Esophagus squamous epithelium (tissue), 5 donors: ENCODE measurements at regions not wholly inside any gene's neighbourhood (a gene's known extent, or its start where the extent isn't known, plus 50 kb on each side); places are given as distances from the start of the nearest gene placed in this dataset.

ENCODE experiments used
- DNase-seq: peaks from one replicate; lab custom pipeline; 2025; lab: John Stamatoyannopoulos, UW
- H3K27ac ChIP-seq, 4 donors: fragments of 200-600 bp; sonication (generic); one replicate each; pipeline ENCODE4 v1.5.1; 2016 to 2019; ENCODE audit warnings: mild to moderate bottlenecking in 1 of 4
- H3K27me3 ChIP-seq, 4 donors: fragments of 200-600 bp; sonication (generic); 1 replicate in 3 of 4; 2 replicates in 1 of 4; pipeline versions ENCODE4 v1.5.1 to v1.6.0; 2017 to 2021; ENCODE audit warnings: antibody characterized with exemption in 1 of 4
- H3K36me3 ChIP-seq, 3 donors: fragments of 200-600 bp; sonication (generic); one replicate each; pipeline ENCODE4 v1.5.1; 2016 to 2019
- H3K4me1 ChIP-seq, 3 donors: fragments of 200-600 bp; sonication (generic); one replicate each; pipeline ENCODE4 v1.5.1; 2017 to 2019
- H3K4me3 ChIP-seq, 4 donors: fragments of 200-600 bp; sonication (generic); 1 replicate in 3 of 4; 2 replicates in 1 of 4; pipeline ENCODE4 v1.5.1; 2016 to 2019; ENCODE audit warnings: mild to moderate bottlenecking in 2 of 4, moderate library complexity in 1 of 4
- H3K9me3 ChIP-seq, 3 donors: fragments of 200-600 bp; sonication (generic); one replicate each; pipeline ENCODE4 v1.5.1; 2016 to 2019
- CTCF ChIP-seq, 6 experiments: fragments of 450-650 bp in 4 of 6; fragments of 200-600 bp in 2 of 6; sonication (generic) in 2 of 6; IDR thresholded peaks; one replicate each; pipeline ENCODE4 v1.5.1; 2016 to 2019; ENCODE audit warnings: antibody characterized with exemption in 6 of 6, mild to moderate bottlenecking in 4 of 6, moderate library complexity in 4 of 6
- POLR2A ChIP-seq, 4 donors: fragments of 450-650 bp; IDR thresholded peaks; one replicate each; pipeline ENCODE4 v1.6.1; 2017; ENCODE audit warnings: antibody characterized with exemption in 4 of 4, mild to moderate bottlenecking in 4 of 4, moderate library complexity in 3 of 4
- WGBS, 2 donors: methylation state at CpG; one replicate each; pipeline ENCODE4 v1.1.5; 2018; 5-methylcytosine and 5-hydroxymethylcytosine counted together
- intact Hi-C: fragments of 100-400 bp; cut with DNase I; formaldehyde crosslinking; loops from one replicate; pipeline ENCODE4 v1.15.0; 2022
- donor health status: DM: yes; HTN: yes; CAD: no.

GRCh38 chr10:108562105-108562504 lies 1361.2 kb downstream of the XPNPEP1 start:
- Histone ChIP-seq H3K27ac (no peak overlapping the region), H3K27me3 (no peaks in the 10 kb centered on the region), H3K36me3 (no peaks in the 10 kb centered on the region), H3K4me3 (no peak overlapping the region), H3K4me1 (no peaks in the 10 kb centered on the region), H3K9me3 (peaks cover 0 to 7% (median 0%) of the 10 kb centered on the region in 3 donors)
- DNase-seq = no peak
- TF ChIP-seq POLR2A (IDR thresholded peaks at IDR 0.05) = no peak
- TF ChIP-seq CTCF (IDR thresholded peaks at IDR 0.05) = no peak
- intact Hi-C loops = no loop called here

GRCh38 chr10:108561649-108562048 lies 1361.7 kb downstream of the XPNPEP1 start:
- Histone ChIP-seq H3K27me3 (no peaks in the 10 kb centered on the region), H3K9me3 (peaks cover 0 to 4% (median 0%) of the 10 kb centered on the region in 3 donors), H3K36me3 (no peaks in the 10 kb centered on the region), H3K27ac (no peak overlapping the region), H3K4me1 (no peaks in the 10 kb centered on the region), H3K4me3 (no peak overlapping the region)
- no peak for DNase-seq
- 20% methylated on average over 1 of the region's 1 CpG; no CpG with 5 or more reads in 1 of the 2 donors for WGBS, 2 donors
- intact Hi-C loops = no loop called here
- TF ChIP-seq CTCF (IDR thresholded peaks at IDR 0.05) (no peak), POLR2A (IDR thresholded peaks at IDR 0.05) (no peak)

GRCh38 chr10:108560488-108560887 lies 1362.8 kb downstream of the XPNPEP1 start:
- H3K27me3 ChIP-seq = no peaks in the 10 kb centered on the region
- no peaks in the 10 kb centered on the region for H3K36me3 ChIP-seq
- no peaks in the 10 kb centered on the region for H3K4me1 ChIP-seq
- H3K4me3 ChIP-seq = no peak overlapping the region
- H3K27ac ChIP-seq = no peak overlapping the region
- TF ChIP-seq CTCF (IDR thresholded peaks at IDR 0.05) (no peak), POLR2A (IDR thresholded peaks at IDR 0.05) (no peak)
- intact Hi-C loops = no loop called here
- DNase-seq = no peak
- H3K9me3 ChIP-seq = no peaks in the 10 kb centered on the region

GRCh38 chr10:108556186-108556585 lies 1367.1 kb downstream of the XPNPEP1 start:
- TF ChIP-seq CTCF (IDR thresholded peaks at IDR 0.05) = no peak
- Histone ChIP-seq H3K9me3 (no peaks in the 10 kb centered on the region), H3K4me1 (no peaks in the 10 kb centered on the region), H3K36me3 (no peaks in the 10 kb centered on the region), H3K27ac (no peak overlapping the region), H3K4me3 (no peak overlapping the region), H3K27me3 (no peaks in the 10 kb centered on the region)
- intact Hi-C loops = no loop called here
- 48 to 70% methylated on average over 3 to 4 of the region's 4 CpGs for WGBS, 2 donors
- no peak for DNase-seq

- intact Hi-C loops = no loop called here
- TF ChIP-seq CTCF (IDR thresholded peaks at IDR 0.05) (no peak), POLR2A (IDR thresholded peaks at IDR 0.05) (no peak)
- H3K4me1 ChIP-seq = no peaks in the 10 kb centered on the region
- no peak overlapping the region for H3K27ac ChIP-seq
- no peak overlapping the region for H3K4me3 ChIP-seq
- 38 to 61% methylated on average over 1 of the region's 1 CpG for WGBS, 2 donors
- H3K27me3 ChIP-seq = no peaks in the 10 kb centered on the region
- no peak for DNase-seq
- H3K9me3 ChIP-seq = no peaks in the 10 kb centered on the region
- no peaks in the 10 kb centered on the region for H3K36me3 ChIP-seq
Measured at GRCh38 chr10:108545921-108546320, 1377.4 kb downstream of the XPNPEP1 start.
